Dendritic cell treated with granulocyte-macrophage colony-stimulating factor and Interleukin-4, amounts not matched to agents 40 ng/mL and 50 ng/mL, for 4 days (primary cell): ENCODE measurements at regions not wholly inside any gene's neighbourhood (a gene's known extent, or its start where the extent isn't known, plus 50 kb on each side); places are given as distances from the start of the nearest gene placed in this dataset.

Experiments used
- H3K27ac Mint-ChIP-seq: one replicate; pipeline ENCODE4 v1.8.0; 2022; ENCODE audit warnings: mild to moderate bottlenecking, mixed read lengths
- H3K27me3 Mint-ChIP-seq: one replicate; pipeline ENCODE4 v1.8.0; 2022; ENCODE audit warnings: mild to moderate bottlenecking, mixed read lengths
- H3K36me3 Mint-ChIP-seq: one replicate; pipeline ENCODE4 v1.8.0; 2022; ENCODE audit warnings: low read depth, mixed read lengths
- H3K4me1 Mint-ChIP-seq: one replicate; pipeline ENCODE4 v1.8.0; 2022; ENCODE audit warnings: low read depth, mixed read lengths
- H3K4me3 Mint-ChIP-seq: one replicate; pipeline ENCODE4 v1.8.0; 2022; ENCODE audit warnings: mild to moderate bottlenecking, moderate library complexity, mixed read lengths
- H3K9me3 Mint-ChIP-seq: one replicate; pipeline ENCODE4 v1.8.0; 2022; ENCODE audit warnings: mixed read lengths
- intact Hi-C: fragments of 100-400 bp; cut with micrococcal nuclease; formaldehyde crosslinking; loops from one replicate; pipeline ENCODE4 v1.15.0; 2022

DNA sequence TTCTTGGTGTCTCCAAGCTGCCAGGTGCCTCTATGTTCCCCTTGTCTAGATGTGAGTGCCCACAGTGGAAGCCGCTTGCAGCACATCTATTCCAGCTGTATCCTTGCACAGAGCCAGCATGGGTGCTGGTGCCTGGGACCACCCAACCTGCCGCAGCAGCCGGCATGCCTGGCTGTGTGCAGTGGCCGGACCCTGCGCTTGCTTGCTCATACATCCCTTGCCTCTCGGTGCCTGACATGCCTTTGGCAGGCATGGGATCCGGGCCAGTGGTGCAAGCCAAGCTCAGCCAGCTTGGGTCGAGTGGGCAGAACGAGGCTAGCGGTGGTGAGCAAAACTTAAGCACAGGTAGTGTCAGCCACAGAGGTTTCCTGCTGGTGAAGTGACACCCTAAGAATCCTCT, 355.1 kb downstream of the TLL1 start:
- H3K36me3 Mint-ChIP-seq: no peaks in the 10 kb centered on the region
- no peaks in the 10 kb centered on the region for H3K4me1 Mint-ChIP-seq
- no peak overlapping the region for H3K4me3 Mint-ChIP-seq
- peaks cover 13% of the 10 kb centered on the region for H3K9me3 Mint-ChIP-seq
- no peak overlapping the region for H3K27ac Mint-ChIP-seq
- intact Hi-C loops: no loop called here
- no peaks in the 10 kb centered on the region for H3K27me3 Mint-ChIP-seq

DNA sequence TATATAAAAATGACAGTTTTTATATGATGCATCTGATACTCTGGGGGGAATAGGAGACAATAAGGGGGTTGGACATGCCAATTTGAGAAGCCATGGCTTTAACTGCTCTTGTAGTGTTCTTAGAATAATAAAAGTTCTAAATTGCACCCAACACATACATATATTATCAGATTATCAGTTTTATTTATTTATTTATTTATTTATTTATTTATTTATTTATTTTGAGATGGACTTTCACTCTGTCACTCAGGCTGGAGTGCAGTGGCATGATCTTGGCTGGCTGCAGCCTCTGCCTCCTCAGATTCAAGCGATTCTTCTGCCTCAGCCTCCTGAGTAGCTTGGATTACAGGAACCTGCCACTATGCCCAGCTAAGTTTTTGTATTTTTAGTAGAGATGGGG, 356.8 kb downstream of the TLL1 start:
- Mint-ChIP-seq H3K9me3 (peaks cover 13% of the 10 kb centered on the region), H3K4me1 (no peaks in the 10 kb centered on the region), H3K4me3 (no peak overlapping the region), H3K36me3 (no peaks in the 10 kb centered on the region), H3K27me3 (no peaks in the 10 kb centered on the region), H3K27ac (no peak overlapping the region)
- intact Hi-C loops: no loop called here

DNA sequence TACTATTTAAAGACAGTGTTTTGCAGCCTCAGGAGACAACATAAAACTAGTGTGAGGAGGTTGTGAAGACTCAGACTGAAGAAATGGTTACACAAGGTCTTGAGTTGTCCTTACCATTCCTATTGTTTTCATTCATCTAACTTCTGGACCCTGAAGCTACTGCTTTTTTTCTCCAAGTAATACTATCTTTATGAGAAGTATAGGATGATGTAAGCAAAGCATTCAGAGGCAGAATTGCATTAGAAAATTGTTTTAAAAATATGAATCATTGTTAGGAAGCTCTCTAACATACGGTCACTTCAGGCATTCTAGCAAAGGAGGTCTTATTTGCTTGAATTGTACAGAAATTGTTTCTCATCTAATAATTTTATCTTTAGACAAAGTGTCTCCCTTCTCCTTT, 357.8 kb downstream of the TLL1 start:
- intact Hi-C loops: no loop called here
- Mint-ChIP-seq H3K27me3 (no peaks in the 10 kb centered on the region), H3K9me3 (peaks cover 13% of the 10 kb centered on the region), H3K27ac (no peak overlapping the region), H3K4me3 (no peak overlapping the region), H3K4me1 (no peaks in the 10 kb centered on the region), H3K36me3 (no peaks in the 10 kb centered on the region)

DNA sequence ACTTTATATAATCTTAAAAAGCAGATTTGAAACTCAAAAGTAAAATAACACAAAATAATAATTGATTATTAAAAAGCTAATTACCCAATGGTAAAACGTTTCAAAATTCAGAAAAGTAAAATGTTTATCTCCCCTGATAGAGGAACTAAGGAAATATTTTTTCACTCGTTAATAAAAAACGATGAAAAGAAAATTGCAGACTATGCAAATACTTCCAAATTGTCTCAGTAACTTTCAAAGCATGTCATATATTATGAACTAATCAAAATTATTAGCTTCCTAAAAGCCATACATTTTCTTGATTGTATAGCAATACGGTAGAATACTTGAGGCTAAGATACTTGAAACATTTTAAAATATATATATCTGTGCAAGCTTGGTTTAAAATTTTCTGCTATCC, 366.3 kb downstream of the TLL1 start:
- Mint-ChIP-seq H3K4me3 (no peak overlapping the region), H3K27ac (no peak overlapping the region), H3K27me3 (no peaks in the 10 kb centered on the region), H3K4me1 (no peaks in the 10 kb centered on the region), H3K9me3 (no peaks in the 10 kb centered on the region), H3K36me3 (no peaks in the 10 kb centered on the region)
- intact Hi-C loops: no loop called here

DNA sequence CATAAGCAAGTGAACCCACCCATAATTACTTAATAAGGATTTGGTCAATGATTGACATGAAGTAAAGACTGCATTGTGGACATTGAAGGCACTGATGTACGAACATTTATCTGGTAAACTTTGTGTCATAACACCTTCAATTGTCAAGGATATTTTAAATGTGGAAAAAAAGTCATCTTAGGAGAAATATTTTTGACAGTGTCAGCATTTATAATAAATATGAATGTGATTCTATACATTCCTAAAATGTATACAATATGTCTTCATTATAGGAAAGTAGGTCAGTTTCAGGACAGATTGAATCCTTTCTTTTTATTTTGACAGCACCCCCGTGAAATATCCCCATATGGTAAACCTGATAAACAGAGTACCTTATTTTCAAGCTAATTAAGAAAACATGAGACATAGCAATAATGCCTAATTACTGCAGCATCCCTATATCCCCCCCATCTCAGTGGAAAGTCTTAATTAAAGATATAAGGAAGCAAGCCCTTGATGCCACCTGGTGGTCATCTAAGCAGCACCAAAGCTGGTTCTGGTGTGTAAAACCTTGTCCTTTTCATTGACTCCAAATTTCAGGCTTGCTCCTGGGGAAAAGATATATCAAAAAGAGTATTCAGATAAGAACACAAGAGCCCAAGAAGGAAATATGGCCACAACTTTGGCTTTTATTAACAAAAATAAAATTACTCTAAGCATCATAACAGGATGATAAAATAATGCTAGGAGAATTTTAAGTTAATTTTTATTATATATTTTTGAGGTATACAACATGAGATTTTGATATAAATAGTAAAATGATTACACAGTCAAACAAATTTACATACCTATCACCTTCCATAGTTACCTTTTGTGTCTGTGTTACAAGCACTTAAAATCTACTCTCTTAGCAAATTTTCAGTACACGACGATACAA, 379.7 kb downstream of the TLL1 start:
- no peaks in the 10 kb centered on the region for H3K4me1 Mint-ChIP-seq
- no peaks in the 10 kb centered on the region for H3K36me3 Mint-ChIP-seq
- intact Hi-C loops: no loop called here
- H3K9me3 Mint-ChIP-seq: no peaks in the 10 kb centered on the region
- H3K27me3 Mint-ChIP-seq: no peaks in the 10 kb centered on the region
- no peak overlapping the region for H3K27ac Mint-ChIP-seq
- H3K4me3 Mint-ChIP-seq: no peak overlapping the region

DNA sequence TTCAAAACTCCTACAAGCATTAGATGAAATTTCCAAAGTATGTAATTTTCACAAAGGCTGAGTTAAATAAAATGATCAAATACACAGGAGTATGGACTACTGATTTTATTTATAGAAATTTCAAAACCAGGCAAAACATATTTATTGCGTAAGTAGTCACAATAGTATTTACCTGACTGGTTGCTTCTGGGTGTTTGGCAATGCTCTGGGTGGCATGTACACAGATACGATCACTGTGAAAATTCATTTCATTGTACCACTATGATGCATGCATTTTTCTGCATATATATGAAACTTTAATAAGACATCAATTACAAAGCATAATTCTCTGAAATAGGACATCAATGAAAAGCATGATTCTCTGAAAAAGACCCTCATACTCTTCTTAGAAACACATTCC, 384.2 kb downstream of the TLL1 start:
- no peak overlapping the region for H3K4me3 Mint-ChIP-seq
- H3K27me3 Mint-ChIP-seq: no peaks in the 10 kb centered on the region
- no peak overlapping the region for H3K27ac Mint-ChIP-seq
- no peaks in the 10 kb centered on the region for H3K9me3 Mint-ChIP-seq
- no peaks in the 10 kb centered on the region for H3K36me3 Mint-ChIP-seq
- H3K4me1 Mint-ChIP-seq: no peaks in the 10 kb centered on the region
- intact Hi-C loops: no loop called here

DNA sequence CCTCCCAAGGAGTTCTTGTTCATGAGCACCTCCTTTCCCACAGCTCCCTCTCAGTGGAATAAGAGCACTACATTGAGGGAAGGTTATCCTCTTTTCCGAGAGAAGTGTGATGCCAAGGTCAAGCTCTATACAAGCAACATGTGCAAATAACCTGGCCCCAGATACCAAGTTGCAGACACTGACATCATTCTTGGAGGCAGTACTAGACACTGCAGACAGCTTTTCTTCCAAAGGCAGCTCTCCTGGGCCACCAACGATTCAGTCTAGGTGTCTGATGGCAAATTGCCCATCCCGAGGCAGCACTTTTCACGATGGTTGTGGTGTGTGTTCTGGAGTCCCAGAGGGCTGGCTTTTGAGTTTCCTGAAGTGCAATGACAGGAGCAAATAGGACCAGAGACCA, 384.9 kb downstream of the TLL1 start:
- Mint-ChIP-seq H3K27ac (no peak overlapping the region), H3K4me1 (no peaks in the 10 kb centered on the region), H3K9me3 (no peaks in the 10 kb centered on the region), H3K36me3 (no peaks in the 10 kb centered on the region), H3K4me3 (no peak overlapping the region), H3K27me3 (no peaks in the 10 kb centered on the region)
- intact Hi-C loops: no loop called here

DNA sequence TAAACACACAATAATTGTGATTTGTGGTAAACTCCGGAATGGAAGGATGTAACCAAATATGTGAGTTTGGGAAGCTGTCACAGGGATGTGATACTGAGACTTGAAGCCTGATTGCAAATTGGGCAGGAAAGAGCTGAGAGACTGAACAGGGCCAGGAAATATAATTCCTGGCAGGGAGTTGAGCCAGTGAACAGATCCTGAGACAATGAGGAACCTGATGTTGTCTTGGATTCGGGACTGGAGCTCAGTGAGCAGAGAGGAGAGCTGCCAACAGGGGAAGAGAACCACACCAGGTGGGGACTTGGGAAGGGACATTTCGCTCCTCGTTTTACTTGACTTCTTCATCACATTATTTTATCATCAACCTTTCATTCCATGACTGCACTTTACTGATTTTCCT, 386.0 kb downstream of the TLL1 start:
- H3K4me1 Mint-ChIP-seq: no peaks in the 10 kb centered on the region
- no peaks in the 10 kb centered on the region for H3K27me3 Mint-ChIP-seq
- H3K36me3 Mint-ChIP-seq: no peaks in the 10 kb centered on the region
- intact Hi-C loops: no loop called here
- no peak overlapping the region for H3K4me3 Mint-ChIP-seq
- no peaks in the 10 kb centered on the region for H3K9me3 Mint-ChIP-seq
- no peak overlapping the region for H3K27ac Mint-ChIP-seq

DNA sequence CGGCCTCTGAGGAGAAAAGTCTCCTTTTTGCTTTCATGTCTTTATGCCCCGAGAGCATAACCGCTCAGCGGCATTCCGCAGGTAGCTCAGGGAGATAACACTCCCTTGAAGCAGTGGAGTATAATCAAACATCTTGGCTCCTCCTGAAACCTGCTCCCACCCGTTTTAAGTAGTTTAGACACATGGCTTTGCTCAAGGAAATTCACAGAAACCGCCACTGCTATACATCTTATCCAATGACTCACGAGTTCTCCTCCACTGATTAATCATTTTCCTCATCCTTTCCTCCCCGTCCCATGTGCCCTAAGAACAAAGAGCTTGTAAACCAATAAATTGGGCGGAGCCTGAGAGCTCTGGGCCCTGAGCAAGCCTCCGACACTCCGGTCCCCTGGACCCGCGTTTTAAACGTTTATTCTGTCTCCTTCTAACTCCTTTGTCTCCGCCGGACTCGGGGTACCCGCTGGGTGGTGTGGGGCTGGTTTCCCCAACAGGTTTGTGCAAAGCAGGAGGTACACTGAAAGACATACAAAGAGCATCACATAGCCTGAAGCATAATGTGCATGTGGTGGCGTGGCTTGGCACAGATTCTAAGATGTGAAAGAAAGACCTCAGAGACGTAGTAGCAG, 401.2 kb downstream of the TLL1 start:
- no peaks in the 10 kb centered on the region for H3K9me3 Mint-ChIP-seq
- no peaks in the 10 kb centered on the region for H3K36me3 Mint-ChIP-seq
- intact Hi-C loops: no loop called here
- no peaks in the 10 kb centered on the region for H3K4me1 Mint-ChIP-seq
- no peak overlapping the region for H3K27ac Mint-ChIP-seq
- H3K4me3 Mint-ChIP-seq: no peak overlapping the region
- H3K27me3 Mint-ChIP-seq: no peaks in the 10 kb centered on the region

DNA sequence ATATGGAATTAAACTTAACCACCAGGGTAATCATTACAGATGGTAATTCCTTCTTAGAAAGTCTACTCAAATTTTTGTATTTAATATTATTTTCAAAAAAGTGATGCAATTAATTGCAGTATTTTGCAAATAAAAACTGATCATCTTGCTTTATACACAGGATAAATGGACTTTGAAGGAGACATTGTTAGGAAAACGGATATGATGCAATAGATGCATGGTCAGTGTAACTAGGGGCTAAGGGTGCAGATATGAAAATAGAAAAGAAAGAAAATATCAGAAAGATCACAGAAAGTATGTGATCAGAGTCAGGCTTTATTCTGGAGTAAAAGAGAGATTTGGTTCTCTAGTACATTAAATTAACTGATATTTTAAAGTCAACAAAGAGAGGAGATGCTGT, 401.7 kb downstream of the TLL1 start:
- Mint-ChIP-seq H3K36me3 (no peaks in the 10 kb centered on the region), H3K27ac (no peak overlapping the region)
- intact Hi-C loops: no loop called here

DNA sequence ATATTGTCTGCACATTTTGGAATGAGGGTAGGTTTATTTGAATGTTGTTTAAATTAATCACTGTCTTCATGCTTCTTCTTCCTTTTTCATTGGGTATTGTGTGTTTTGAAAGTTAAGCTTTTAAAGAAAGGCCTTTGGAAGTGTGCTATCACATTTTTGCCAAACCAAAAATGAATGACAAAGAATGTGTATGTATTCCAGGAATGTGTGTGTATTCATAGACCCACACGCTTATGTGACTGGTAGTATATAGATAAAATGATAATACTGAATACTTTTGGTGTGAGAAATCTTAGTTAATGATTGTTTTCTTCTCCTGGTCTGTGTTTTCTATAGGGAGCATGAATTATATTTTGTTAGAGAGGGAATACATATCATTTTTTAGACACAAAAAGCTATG, 404.4 kb downstream of the TLL1 start:
- intact Hi-C loops: no loop called here
- no peaks in the 10 kb centered on the region for H3K9me3 Mint-ChIP-seq
- H3K4me1 Mint-ChIP-seq: no peaks in the 10 kb centered on the region
- H3K27me3 Mint-ChIP-seq: no peaks in the 10 kb centered on the region
- H3K36me3 Mint-ChIP-seq: no peaks in the 10 kb centered on the region
- H3K4me3 Mint-ChIP-seq: no peak overlapping the region
- H3K27ac Mint-ChIP-seq: no peak overlapping the region

More for the DNA sequence above, 401.7 kb downstream of the TLL1 start:
- Mint-ChIP-seq H3K4me1 (no peaks in the 10 kb centered on the region), H3K4me3 (no peak overlapping the region), H3K27me3 (no peaks in the 10 kb centered on the region), H3K9me3 (no peaks in the 10 kb centered on the region)

DNA sequence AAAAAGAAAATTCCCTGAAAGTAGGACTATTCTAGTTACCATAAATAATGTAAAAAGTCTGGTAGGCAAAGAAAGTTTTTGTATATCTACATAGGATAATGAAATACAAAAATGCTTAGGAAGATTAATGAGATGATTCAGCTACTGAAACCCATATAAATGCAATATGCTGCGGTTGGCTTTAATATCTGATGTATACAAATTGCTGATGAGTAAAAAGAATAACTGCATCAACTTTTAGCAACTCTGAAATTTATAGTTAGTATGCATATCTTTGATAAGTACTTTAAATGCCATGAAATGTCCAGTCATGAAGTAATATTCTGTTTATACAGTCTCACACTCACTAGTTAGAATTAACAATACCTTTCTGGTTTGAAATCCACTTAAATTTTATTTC, 404.8 kb downstream of the TLL1 start:
- intact Hi-C loops: no loop called here

DNA sequence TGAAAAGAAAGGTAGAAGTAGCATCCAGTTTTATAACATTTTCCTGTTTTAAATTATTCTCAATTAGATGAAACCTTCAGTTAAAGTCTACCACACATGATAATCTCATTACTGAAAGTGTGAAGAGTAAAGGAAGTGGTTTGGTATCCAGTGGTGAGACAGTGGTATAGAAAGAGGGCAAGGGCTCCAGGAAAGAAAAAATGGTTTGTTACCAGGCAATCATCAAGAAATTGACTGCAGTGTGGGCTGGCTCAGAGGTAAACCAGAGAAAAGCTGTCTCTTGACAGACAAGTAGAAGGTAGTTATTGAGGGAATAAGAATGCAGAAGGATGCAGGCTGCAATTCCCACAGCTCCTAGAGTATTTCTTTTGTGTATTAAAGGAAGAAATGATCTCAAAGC, 406.2 kb downstream of the TLL1 start:
- no peaks in the 10 kb centered on the region for H3K36me3 Mint-ChIP-seq
- H3K27me3 Mint-ChIP-seq: no peaks in the 10 kb centered on the region
- H3K4me3 Mint-ChIP-seq: no peak overlapping the region
- no peak overlapping the region for H3K27ac Mint-ChIP-seq
- no peaks in the 10 kb centered on the region for H3K9me3 Mint-ChIP-seq
- H3K4me1 Mint-ChIP-seq: no peaks in the 10 kb centered on the region
- intact Hi-C loops: no loop called here

More for the DNA sequence above, 404.8 kb downstream of the TLL1 start:
- Mint-ChIP-seq H3K27me3 (no peaks in the 10 kb centered on the region), H3K9me3 (no peaks in the 10 kb centered on the region), H3K4me3 (no peak overlapping the region), H3K27ac (no peak overlapping the region), H3K4me1 (no peaks in the 10 kb centered on the region), H3K36me3 (no peaks in the 10 kb centered on the region)

DNA sequence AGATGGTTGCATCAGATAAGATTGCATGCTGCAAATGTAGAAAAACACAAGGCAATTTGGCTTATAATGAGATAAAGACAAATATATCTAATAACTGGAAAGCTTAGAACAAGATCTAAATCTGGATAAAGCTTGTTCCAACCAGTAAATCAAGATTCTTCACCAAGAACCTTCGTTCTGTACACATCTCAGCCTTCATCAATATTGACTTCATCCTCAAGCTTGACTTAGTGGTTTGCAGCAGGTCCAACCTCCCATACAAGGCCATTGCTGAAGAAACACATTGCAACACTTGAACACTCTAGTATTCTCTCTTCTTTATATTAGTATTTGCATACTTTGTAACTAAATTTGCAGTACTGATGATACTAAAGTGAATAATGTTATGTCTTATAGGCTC, 407.6 kb downstream of the TLL1 start:
- Mint-ChIP-seq H3K36me3 (no peaks in the 10 kb centered on the region), H3K4me3 (no peak overlapping the region), H3K9me3 (no peaks in the 10 kb centered on the region), H3K27me3 (no peaks in the 10 kb centered on the region), H3K4me1 (no peaks in the 10 kb centered on the region), H3K27ac (no peak overlapping the region)
- intact Hi-C loops: no loop called here
